Body of pancreas (tissue), 4 donors: ENCODE measurements at regions not wholly inside any gene's neighbourhood (a gene's known extent, or its start where the extent isn't known, plus 50 kb on each side); places are given as distances from the start of the nearest gene placed in this dataset.
"Not testable (repeated sequence)": the region's sequence is repeated elsewhere in the genome, so short reads cannot be mapped to it uniquely, and the experiment has no call there.

ENCODE experiments used
- CTCF ChIP-seq, 7 experiments: fragments of 450-650 bp in 4 of 7; fragments of 200-600 bp in 3 of 7; sonication (generic) in 3 of 7; IDR thresholded peaks; one replicate each; pipeline ENCODE4 v1.5.1; 2016 to 2019; ENCODE audit warnings: antibody characterized with exemption in 7 of 7
- POLR2A ChIP-seq, 3 donors: fragments of 450-650 bp; IDR thresholded peaks; one replicate each; pipeline ENCODE4 v1.6.1; 2016; ENCODE audit warnings: antibody characterized with exemption in 3 of 3, mild to moderate bottlenecking in 2 of 3

GRCh38 chr2:132220589-132220988 is 58.8 kb upstream of the ANKRD30BL start:
- TF ChIP-seq CTCF, POLR2A (IDR thresholded peaks at IDR 0.05): not testable (repeated sequence)
